GM19452 (cell line): ENCODE measurements at regions not wholly inside any gene's neighbourhood (a gene's known extent, or its start where the extent isn't known, plus 50 kb on each side); places are given as distances from the start of the nearest gene placed in this dataset.
A peak's percentile ranks its signal among the peaks of the same experiment; 100 is the strongest.

ENCODE experiments used
- ATAC-seq: cut with Tn5 transposase; IDR thresholded peaks from one replicate; pipeline ENCODE4 v1.9.1; 2021; ENCODE audit not compliant: unreplicated experiment

DNA sequence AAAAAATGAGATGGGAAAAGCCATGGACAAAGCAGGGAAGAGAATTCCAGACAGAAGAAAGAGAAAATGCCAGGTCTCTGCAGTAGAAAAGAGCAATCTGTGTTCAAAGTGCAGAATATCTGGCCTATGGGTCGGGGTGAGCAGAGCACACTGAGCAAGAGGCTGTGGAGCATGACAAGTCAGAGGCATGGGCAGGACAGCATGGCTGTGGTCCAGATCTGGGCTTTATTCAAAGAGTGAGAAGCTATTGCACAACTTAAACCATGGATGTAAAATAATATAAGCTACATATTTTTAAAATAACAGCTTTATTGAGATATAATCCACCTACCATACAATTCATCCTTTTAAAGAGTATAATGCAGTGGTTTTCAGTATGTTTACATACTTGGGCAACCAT, 133.1 kb upstream of the SPDL1 start:
- ATAC-seq: no peak

DNA sequence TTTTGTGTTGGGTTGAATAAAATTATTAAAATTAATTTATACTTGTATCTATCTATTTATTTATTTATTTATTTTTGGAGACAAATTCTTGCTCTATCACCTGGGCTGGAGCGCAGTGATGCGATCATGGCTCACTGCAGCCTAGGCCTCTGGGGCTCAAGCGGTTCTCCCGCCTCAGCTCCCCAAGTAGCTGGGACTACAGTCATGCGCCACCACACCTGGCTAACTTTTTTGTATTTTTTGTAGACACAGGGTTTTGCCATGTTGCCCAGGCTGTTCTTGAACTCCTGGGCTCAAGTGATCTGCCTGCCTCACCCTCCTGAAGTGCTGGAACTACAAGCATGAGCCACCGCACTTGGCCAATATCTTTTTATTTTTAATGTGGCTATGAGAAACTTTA, 134.7 kb upstream of the SPDL1 start:
- ATAC-seq: no peak

DNA sequence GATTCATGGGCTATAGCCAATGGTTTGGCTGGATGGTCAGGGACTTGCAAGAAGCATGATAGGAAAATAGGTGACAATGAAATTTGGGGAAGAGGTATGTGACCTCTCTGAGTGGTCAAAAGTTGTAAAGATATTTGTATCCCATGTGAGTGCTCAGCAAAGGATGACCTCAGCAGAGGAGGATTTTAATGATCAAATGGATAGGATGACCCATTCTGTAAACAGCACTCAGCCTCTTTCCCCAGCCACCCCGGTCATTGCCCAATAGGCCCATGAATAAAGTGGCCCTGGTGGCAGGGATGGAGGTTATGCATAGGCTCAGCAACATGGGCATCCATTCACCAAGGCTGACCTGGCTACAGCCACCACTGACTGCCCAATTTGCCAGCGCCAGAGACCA, 138.4 kb upstream of the SPDL1 start:
- no peak for ATAC-seq

DNA sequence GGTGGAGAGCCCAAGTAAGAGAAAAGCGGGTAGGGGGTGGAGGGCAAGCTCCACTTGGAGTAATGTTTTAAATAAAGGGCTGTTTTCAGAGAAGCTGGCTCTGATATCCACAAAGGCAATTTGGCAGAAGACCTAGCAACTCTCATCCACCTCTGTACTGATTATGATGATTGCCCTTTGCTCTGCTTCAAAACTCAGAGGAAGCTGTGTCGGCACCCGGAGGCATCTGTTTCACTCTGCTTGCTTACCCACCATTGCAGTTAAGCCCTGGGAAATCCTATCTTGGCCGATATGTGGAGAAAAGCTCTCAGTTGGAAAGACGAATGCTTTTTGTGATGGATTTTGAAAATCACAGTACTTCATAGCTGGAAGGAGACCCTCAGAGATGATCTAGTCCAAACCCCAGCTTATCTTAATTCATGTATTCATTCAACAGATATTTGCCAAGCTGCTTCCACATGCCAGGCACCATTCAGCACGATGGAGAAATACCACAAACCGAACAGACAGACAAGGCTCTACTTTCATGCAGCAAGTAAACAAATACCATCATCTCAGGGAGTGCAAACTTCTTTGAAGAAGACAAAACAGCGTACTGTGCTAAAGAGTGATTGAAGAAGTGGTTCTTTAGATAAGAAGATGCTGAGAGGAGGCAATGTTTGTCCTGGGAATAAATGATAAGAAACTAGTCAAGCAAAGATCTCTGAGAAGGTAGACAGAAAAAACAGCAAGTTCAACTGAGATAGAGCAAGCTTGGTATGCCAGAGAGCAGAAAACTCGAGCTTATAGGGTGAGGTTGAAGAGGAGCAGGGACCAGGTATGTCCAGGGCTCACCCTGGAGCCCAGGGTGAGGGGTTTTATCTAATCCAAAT, 140.4 kb upstream of the SPDL1 start:
- no peak for ATAC-seq

DNA sequence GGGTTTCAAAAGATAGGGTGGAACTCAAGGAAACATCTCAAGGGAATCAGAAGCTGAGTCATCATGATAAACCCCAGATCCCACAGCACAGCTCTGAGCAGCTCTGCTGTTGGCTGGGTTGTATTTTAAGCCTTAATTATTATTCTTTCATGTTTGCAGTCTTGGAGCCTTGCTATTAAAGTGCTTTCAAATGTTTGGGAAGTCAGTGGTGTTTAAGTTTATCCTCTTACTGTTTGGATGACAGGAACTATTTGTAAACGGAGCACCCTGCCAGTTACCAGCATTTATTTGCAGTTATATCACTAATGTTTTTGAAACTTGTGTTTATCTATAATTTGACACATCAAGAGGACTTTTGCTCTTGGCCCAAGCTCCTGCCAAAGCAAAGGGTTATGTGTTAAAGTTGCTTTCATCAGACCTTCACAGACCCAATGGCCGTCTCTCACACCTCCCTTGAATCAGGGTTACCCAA, 141.1 kb upstream of the SPDL1 start:
- ATAC-seq: no peak

DNA sequence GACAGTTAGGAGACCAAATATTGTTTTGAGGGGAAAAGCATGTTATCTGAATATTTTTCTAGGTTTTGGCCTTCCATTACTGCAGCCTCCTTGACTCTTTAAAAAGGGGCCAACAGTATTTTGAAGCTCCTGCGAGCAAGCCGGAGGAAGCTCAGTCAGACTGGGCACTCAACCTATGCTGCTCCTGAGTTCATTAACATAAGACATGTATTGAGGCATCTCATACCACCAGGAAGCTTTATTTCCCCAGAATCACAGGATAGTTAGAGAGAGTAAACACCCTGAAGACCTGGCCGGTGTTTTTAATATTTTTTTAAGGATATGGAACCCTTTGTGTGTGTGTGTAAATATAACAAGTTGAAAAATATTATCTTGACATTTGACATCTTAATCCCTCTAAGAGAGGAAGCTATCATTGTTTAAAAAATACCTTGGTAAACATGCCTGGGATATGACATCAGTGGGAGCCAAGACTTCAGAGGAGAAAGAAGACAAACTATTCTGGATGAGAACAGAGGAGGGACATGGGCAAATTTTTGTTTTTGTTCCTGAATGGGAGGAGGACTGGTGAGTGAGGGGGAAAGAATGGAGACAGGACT, 139.3 kb upstream of the SLIT3 start:
- ATAC-seq: no peak

DNA sequence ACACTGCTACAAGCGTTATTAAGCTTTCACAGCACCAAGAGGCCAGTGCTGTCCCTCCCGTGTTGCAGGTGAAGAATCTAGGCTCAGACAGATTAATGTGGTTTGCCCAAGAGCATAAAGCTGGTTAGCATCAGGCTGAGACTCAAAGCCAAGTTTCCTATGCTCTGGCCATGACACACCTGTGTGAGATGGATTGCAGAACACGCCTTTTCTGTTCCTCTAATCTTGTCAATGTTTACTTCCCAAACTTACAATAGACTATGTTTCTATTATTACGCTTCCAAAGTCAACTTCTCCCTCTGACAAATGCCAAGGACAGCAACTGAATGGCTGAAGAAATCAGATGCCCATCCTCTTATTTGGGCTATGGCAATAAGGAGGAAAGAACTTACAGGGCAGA, 138.4 kb upstream of the SLIT3 start:
- ATAC-seq: no peak

DNA sequence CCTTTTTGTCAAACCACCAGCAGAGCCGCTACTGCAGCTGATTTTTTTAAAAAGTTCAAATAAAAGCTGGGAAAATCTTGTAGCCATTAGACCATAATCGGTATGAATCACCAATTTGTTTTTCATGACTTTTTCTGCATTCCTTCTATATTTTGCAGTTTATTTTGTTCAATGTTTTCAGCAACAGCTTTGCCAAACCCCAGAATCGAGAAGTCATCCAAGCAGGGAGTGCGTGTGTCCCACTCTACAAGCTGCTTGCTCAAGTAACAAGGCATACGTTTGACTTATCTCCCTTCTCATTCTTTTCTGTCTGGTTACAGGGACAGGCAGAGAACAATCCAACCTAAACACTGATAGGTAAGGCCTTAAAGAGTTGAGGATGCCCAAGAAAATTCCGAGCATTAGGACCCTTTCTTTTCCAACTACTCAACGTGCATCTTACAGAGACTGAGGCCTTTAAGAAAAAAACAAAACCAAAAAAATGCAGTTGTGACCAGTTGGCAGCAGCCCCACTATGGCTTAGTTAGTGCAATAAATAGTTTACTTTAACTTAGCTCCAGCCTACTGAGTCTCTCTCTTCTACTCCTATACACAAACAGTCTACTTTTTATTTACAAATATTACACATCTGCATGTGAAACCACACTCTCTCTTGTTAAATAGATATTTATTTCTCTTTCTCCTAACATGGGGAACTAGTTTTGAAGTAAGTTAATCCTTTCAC, 134.7 kb upstream of the SLIT3 start:
- no peak for ATAC-seq

DNA sequence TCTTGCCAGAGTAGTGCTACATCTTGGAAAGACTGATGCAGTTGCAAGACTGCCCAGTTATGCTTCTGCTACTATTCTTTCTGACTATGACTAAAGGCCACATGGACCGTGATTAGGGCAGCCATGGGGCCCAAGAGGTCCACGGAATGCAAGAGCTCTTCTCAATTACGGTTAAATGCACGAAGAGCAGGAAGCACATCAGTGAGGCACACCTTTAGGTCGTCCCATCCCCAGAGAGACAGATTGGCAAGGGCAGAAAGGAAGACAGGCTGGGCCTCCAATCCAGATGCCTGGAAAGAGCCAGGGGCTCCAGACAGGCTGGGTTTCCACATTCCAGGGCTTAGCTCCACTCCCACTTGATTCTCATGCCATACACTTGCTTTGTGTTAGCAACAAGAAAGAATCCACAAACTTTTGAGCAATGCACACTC, 132.3 kb upstream of the SLIT3 start:
- ATAC-seq: no peak

DNA sequence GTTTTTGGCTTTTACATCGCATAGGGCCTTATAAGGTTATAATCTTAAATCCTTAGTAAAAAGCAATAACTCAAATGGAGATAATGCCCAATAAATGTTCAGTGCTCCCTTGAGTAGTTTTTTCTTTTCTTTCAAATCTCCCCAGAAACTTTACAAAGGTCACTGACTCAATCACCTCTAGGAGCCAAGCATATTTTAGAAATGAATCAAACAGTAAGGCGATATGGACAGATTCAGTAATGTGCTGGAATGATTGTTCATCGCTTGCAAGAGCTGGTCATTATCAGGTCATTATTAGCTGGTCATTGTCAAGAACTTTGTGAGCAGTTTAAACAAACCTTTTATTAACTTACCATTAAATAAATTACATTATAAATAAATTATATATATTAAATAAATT, 130.4 kb upstream of the SLIT3 start:
- no peak for ATAC-seq

DNA sequence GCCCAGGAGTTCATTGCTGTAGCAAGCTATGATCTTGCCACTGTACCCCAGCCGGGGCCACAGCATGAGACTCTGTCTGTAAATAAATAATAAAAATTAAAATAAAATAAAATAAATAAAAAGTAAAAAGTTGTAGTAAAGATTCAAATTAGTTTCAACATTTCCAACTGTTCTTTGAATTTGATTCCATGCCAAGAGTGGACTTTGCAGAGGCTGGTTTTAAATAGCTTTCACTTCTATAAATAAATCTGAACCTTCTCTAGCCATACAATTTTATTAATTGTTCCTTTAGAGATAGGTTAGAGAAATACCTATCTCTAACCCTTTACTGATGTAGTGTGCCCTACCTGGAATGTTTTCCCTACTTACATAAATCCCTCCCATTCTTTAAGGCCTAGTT, 129.7 kb upstream of the SLIT3 start:
- no peak for ATAC-seq

DNA sequence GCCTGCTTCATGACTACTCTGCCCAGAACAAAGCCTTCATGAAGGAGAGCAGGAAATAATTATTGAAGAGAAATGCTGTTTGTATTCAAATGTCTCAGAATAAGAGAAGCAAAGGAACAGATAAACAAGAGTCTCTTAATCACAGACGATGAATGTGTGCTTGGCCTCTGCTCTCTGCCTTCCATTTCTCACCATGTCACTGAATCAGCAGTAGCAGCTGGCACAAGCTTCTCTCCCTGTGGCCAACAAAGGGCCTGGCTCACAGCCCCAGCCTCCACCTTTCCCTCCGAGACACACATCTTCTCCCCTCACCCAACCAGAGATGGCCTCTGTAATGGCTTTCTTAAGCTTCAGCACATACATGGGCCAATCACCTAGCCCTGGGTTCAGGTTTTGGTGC, 128.1 kb upstream of the SLIT3 start:
- no peak for ATAC-seq

DNA sequence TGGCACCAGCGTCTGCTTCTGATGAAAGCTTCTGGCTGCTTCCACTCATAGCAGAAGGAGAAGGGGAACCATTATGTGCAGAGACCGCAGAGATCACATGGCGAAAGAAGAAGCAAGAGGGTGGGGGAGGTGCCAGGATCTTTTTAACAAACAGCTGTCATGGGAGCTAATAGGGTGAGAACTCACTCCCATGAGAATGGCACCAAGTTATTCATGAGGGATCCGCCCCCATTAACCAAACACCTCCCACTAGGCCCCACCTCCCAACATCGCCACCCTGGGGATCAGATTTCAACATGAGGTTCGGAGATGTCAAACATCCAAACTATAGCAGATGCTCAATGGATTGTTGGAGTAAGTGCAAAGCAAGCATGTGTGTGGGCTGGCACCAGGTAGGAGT, 125.8 kb upstream of the SLIT3 start:
- ATAC-seq: no peak

DNA sequence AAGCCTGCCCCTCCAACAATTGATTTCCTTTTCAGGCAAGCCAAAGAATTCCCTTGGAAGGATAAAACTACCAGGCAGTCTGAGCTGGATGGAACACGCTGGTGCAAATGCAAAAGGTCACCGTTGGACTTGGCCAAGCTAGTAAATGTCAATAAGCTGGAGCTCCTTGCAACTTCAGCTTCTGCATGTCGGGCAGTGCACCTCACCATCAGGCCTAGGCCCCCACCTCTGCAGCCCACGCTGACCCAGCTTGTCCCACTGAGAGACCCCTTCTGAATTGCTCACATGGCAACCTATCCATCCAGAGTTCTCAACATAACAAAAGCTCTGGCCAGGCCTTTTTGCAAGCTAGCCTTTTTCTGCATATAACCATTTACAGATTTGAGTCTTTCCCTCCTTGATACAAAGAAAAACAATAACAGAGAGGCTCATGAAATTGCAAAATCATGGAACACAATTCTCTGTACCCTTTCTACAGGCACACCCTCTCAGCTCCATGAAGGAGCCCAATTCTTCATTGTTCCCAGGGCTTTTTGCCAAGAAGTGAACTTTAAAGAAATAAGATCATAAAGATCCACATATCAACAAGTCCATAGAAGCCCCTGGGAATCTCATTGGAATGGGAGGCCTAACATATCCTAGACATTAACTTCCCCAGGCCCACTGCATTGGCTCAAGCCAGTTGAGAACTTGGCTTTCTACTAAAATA, 123.9 kb upstream of the SLIT3 start:
- ATAC-seq: no peak

DNA sequence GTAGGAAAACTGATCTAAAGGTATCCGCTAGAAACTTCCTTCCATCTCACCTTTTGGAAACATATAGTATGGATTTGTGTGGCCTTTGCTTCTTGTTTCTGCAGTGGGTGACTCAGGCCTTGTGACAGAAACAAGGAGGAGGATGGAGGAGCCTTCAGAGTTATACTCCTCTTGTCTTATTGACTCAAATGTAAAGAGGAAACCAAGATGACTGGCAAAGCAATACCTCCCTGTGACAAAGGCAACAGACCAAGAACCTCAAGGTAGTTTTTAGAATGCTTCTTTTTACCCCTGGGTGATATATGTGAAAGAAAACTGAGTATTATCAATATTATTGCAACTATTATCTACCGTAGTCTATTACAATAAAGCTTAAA, 123.3 kb upstream of the SLIT3 start:
- ATAC-seq: no peak

DNA sequence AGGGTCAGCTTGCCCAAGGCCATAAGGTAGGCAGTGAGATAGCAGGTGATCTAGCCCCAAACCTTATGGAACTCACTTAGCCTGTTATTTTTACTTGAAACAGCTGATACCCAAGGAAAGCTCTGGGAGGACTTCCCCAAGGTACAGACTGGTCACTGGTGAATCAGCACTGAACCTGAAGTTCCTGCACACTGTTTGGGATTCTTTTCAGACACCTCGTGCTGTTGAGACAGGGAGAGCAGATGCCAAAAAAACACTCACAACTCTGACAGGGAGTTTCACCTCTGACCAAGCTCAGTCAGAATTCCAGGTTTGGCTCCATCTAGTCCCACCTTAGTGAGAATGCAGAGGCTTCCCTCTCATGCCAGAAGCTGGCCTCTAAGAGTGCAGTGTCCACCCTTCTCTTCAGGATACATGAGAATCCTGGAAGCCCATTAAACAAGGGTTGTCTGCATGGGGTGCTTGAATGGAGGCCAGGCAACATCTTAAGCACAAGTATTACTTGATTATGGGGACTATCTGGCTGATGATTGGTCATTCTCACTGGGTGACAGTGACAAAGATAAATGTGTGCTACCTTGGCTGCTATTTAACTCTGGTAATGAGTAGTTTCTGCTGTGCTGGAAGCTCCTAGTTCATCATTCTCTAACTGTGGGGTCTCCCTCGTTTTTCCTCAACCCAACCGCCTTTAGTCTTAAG, 122.8 kb upstream of the SLIT3 start:
- ATAC-seq: no peak

DNA sequence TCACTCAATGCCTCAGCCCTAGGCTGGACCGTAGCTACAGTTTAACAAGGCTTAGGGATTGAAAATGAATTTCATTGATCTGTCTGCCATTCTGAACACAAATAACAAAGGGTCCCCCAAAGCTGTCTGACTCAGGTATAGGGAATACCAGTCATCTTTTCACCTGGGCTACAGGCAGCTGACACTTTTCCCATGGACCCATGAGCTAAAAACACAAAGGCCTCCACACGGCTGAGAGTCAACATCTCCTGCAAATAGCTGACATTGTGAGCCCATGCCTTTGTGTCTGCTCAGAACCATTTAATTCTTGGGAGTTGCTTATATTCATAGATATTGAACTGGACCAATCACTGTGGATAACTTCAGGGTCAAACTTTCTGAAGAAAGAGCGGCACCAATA, 121.1 kb upstream of the SLIT3 start:
- ATAC-seq: no peak

DNA sequence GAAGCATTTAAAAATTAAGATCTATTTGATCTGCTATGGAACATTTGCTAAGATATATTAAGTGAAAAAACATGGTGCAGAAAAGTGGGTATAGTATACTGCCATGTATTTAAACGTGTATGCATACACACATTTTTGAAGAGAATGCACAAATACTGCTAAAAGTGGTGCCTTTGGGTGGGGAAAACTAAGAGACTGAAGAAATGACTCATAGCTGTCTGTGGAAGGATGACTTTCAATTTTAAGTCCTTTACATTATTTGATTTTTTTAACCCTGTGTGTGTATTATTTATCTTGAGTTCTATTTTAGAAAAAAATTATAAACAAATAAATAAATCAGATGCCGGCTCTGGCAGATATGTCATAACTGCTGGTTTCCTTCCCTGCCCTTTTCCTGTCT, 120.7 kb upstream of the SLIT3 start:
- no peak for ATAC-seq

DNA sequence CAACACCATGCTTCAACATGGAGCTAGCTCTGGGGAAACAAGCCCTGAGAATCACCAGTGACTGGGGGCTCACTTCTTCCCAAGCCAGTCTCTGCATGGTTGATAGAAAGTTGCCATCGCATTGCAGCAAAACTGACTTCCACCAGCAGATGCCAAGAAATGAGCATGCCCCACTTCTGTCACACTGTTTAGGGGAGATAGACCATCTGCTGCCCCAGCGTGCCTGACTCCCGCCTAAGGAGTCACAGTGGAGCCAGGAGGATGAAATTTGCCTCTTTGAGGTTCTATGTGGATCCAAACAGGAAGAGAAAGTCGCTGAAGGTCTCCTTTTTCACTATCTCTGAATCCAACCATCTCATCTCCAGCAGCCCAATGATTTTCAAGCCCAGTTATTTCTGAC, 116.7 kb upstream of the SLIT3 start:
- ATAC-seq: no peak

DNA sequence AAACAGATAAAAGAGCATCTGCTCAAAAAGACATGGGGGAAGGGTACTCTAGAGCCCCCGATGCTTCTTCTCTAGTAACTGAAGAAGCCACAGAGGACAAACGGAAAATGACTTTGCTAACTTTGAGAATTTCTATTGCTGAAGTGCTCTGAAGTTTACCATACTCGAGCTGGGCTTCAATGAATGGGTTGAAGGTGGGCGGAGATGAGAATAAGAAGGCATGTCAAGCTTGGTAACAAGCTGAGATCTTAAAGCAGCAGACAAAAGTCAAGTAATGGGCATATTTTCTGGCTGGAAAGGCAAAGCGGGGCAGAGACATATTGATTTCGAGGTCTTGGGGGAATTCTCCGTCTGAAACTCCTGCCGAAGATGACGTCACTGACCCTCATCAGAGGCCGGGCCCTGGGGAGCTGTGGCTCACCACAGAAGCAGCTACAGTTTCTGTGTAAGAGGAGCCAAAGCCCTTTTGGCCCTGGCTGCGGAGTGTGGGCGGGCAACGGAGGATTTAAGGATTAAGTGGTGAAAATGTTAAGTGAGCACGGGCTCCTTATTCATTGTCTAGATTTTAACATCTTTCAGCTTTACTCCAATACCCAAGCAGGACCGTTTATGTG, 115.8 kb upstream of the SLIT3 start:
- peak; percentile 93 for ATAC-seq
